Skin of body (tissue), 1 donor: ENCODE measurements at regions not wholly inside any gene's neighbourhood (a gene's known extent, or its start where the extent isn't known, plus 50 kb on each side); places are given as distances from the start of the nearest gene placed in this dataset.
"Not testable (repeated sequence)": the region's sequence is repeated elsewhere in the genome, so short reads cannot be mapped to it uniquely, and the experiment has no call there.

Experiments
- DNase-seq: peaks from one replicate; lab custom pipeline; 2025; lab: John Stamatoyannopoulos, UW

- DNase-seq: no peak
These were observed 619.1 kb upstream of the DDX18 start for GRCh38 chr2:117195381-117195780.

DNA sequence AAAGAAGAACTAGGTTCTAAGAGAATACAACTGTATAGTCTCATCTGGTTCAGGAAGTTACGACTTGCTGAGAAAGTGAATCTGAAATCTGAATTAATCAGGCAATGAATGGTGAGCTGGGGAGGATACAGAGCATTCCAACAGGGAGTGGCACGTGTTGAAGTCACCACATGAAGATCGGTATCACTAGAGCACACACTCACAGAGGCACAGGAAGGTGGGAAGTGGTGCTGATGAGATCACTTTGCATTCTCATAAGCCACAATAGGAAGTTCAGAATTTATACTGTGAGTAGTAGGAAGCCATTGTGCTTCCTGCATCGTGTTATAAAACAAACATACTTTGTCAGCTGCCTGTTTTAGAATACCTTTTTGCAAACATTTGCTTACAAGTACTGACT lies 615.0 kb upstream of the DDX18 start:
- DNase-seq: no peak

DNA sequence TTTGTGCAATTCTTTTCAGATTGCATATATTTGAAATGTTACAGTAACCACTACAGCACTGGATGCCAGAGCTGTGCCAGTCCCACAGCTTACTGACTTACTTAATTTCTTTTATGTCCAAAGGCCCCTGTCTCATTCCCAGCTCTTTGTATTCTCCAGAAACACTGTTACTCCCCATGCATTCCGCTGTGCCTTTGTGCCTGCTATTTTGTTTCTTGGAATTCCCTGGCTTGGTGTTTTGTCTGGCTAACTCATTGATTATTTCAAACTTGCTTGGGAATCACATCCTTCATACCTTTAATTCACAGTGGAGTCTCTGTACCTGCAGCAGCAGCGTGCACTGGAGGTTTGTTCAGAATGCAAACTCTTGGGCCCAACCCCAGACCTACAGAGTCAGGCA lies 601.9 kb upstream of the DDX18 start:
- no peak for DNase-seq

- DNase-seq: no peak
These were observed 597.3 kb upstream of the DDX18 start for GRCh38 chr2:117217145-117217544.

DNA sequence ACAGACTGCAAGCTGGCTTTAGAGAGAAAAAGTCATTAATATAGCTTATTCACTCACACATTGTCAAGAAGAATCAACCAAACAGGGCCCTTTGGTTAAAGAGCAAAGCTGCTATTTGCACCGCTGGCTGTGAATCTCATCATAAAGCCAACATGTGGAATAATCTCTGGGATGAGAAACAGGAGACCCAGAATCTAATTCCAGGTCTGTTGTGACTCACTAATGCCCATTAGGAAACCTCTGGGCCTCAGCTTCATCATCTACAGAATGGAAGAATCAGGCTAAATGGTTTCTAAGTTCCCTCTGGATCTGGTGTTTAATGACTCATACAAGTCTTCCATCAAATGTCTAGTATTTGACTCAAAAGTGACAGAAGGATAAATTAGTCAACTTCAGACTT lies 591.7 kb upstream of the DDX18 start:
- DNase-seq: no peak

DNA sequence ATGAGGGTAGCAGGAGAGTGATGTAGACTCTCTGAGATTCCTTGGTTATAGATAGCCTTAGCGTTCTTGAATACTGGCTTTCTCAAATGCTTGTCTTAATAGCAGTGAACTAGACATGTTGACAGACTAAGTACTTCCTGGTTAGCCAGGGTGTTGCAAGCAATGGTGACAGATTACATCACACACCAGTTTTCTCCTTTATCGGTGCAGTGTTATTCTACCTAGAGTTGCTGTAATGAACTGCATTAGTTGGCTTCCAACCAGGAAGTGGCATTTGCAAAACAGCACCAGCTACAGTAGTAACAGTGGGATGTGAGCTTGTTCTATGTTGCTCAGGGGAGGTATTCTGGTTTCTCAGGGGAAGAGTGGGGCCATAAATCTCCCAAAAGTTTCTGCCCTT lies 582.2 kb upstream of the DDX18 start:
- DNase-seq: no peak

DNA sequence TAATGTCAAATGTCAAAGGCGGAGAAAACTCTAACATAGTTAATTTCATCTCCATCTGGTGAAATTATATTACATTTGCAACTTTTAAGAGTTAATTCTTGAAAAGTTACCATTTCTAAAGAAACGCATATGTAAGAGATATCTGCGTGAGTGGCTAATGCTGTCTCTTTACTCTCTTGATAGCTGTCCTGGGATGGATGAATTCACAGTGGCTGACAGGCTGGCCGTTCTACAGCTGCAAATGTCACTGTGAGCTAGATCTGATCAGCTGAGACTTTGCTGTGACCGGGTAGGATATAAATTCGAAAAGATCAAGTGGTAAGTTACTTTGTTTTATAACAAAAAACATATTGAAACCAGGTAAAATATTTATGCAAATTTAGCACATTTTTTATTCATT lies 557.1 kb upstream of the DDX18 start:
- no peak for DNase-seq

GRCh38 chr2:117269574-117269973 lies 544.9 kb upstream of the DDX18 start:
- DNase-seq: no peak

- DNase-seq: no peak
These were observed 542.9 kb upstream of the DDX18 start for GRCh38 chr2:117271631-117272030.

- DNase-seq: no peak
These were observed 541.4 kb upstream of the DDX18 start for GRCh38 chr2:117273009-117273671.

DNA sequence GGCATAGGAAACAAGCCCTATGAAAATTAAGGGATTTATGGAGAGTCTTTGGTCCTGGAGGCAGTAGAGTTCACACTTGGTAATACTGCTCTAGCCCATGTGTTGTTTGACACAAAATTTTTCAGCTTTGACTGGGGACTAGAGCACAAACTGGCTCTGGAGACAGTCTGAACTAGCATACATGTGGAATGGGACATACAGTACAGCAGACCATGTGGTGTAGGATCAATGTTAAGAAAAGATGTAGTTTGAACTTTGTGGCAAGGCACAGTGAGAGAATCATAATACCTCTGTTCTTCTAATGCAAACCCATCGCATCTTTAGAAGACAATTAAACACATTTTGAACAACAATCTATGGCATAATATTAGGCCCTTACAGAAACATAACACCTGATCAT lies 521.5 kb upstream of the DDX18 start:
- DNase-seq: no peak

DNA sequence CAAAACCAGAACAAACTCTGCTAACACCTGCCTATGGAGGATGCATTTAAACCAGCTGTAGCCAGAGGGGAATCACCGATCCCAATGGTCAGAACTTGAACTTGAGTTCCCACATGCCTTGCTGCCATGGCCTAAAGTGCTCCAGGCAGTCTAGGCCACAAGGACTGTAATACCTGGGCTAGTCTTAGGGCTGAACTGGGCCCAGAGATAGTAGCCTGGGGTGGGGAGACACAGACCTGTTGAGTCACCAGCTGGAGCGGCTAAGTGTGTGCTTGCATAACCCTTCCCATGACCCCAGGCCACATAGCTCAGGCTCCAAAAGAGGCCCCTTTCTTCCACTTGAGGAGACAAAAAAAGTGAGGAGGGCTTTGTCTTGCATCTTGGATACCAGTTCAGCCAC lies 515.0 kb upstream of the DDX18 start:
- no peak for DNase-seq

DNA sequence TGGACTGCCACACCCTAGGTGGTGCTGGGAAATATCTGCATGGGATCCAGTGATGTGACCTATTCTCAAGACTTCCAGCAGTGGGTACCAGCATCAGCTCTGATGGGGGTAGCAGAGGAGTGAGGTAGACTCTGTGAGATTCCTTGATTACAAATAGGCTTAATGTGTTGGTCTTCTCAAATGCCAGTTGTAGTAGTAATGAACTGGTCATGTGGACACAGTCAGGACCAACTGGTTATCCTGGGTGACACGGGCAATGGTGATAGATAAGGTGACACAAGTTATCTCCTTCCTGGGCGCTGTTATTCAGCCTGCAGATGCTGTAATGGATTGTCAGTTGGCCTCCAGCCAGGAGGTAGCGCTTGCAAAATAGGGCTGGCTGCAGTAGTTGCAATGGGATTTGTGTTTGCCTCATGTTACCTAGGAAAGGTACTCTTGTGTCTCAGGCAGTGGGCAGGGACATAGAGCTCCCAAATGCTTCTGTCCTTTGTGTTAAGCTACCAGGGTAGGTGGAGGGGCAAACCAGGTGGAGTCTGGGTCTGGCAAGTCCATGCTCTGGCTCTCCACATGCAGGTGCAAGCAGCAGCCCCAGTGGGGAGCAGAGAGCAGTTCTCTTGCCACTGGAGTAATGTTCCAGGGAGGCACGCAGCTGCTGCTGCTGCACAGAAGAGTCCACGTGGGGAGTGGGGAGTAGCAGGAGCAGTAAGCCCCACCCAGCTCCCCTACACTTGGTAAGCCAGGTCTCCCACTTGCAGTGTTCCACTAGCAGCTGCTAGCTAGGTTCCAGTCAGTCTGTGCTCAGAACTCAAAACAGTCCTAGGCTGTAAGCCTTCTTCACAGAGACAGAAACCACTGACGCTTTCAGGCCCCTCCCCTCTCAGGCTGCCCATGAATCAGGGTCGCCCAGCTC lies 505.4 kb upstream of the DDX18 start:
- DNase-seq: no peak

DNA sequence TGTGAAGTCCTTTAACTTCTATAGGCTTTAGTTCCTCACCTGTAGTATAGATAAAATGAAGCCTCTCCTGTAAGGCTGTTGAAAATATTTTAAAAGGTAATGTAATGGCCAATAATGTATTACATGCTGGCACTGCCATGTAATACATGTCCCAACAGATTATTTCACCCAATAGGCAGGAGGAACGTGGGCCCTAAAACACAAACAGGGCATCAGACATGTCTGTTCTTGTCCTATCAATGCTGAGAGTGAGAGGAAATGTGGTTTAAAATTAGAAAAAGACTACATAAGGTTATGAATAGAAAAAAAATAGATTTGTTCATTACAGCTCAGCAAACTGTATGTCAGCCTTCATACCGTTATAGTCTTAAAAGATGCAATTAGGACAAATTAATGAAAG lies 492.7 kb upstream of the DDX18 start:
- DNase-seq: no peak

DNA sequence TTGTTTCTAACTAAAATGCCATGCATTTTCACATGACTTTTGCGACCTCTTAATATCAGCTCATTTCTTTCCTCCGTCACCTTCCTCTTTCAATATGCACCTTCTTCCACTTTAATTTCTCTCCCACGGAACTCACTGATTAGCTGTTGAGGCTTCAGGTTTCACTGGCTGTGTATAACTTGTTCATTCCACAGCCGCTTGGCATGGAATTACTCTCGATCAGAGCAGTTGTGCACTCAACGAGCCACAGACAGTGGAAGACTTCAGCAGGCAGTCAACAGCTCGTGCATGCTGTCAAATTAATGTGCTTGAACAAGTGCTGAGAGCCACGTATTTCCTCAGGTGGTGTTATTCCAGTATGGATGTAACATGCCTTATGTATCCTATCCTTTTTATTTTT lies 491.2 kb upstream of the DDX18 start:
- DNase-seq: no peak

DNA sequence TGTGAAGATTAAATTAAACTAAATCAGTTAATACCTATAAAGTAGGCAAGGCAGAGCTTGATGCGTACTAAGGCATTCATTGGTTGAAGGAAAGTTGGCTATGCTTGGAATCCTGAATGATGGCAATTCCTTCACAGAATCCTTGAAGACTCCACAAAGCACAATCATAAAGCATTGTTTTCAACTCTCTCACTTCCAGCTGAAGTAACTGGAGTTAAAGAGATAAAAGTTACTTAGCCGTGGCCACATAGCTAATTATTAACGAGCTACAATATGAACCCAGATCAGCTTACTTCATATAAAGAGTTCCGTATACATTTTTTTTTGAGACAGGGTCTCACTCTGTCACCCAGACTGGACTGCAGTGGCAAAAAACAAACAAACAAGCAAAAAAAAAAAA lies 483.9 kb upstream of the DDX18 start:
- no peak for DNase-seq

DNA sequence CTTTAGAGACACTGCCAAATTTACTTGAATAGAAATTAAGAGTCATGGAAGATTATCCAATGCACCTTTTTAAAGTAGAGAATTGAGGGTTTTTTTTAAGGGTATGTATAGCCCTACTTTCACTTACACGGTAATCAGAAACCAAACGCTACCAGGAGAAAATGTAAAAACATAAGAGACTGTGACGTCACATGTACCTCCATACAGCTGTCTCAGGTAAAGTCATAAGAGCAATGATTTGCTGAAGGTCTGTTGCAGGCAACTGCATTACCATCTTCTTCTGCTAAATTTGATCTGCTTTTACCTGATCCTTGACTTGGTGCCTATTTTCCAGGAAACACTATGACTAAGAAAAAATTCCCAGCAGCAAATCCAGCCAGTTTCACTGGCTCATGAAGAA lies 478.5 kb upstream of the DDX18 start:
- no peak for DNase-seq

- DNase-seq: no peak
These were observed 478.0 kb upstream of the DDX18 start for GRCh38 chr2:117336496-117336895.

DNA sequence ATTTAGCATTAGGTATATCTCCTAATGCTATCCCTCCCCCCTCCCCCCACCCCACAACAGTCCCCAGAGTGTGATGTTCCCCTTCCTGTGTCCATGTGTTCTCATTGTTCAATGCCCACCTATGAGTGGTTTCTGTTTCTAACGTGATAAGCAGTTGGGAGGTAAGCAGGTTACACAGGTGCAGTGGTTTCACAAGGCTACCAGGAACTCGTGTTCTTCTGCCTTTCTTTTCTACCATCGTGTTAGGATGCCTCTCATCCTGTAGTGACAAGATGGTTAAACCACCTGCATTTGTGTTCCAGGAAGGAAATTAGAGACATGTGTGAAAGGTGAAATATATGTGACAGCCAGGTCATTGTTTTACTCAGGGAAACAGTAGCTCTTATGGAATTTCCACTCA lies 476.5 kb upstream of the DDX18 start:
- not testable (repeated sequence) for DNase-seq

DNA sequence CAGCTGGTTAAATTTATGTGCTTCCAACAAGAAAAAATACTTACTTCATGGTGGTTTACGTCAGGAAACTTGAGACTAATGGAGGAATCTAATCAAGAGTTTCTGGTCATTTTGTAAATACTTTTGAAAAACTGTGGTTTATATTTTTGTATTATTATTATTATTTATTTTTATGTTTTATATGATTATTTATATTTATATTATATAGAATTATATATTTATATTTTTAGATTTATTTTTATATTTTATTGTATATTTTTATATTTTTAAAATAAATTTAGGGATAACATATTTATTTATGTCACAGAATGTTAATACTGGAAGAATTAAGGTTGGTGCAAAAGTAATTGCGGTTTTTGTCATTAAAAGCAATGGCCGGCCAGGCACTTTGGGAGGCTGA lies 474.5 kb upstream of the DDX18 start:
- DNase-seq: no peak

GRCh38 chr2:117341690-117342089 lies 472.8 kb upstream of the DDX18 start:
- no peak for DNase-seq

DNA sequence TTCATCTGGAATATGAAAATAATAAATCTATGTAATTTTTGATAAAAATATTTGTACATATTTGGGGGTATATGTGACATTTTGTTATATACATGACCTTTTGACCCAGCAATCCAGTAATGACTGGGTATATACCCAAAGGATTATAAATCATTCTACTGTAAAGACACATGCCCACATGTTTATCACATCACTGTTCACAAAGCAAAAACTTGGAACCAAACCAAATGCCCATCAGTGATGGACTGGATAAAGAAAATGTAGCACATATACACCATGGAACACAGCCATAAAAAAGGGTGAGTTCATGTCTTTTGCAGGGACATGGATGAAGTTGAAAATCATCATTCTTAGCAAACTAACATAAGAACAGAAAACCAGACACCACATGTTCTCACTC lies 472.1 kb upstream of the DDX18 start:
- no peak for DNase-seq

GRCh38 chr2:117349687-117350086 lies 464.8 kb upstream of the DDX18 start:
- no peak for DNase-seq
